Muscle of arm (tissue), 1 donor: ENCODE measurements at regions not wholly inside any gene's neighbourhood (a gene's known extent, or its start where the extent isn't known, plus 50 kb on each side); places are given as distances from the start of the nearest gene placed in this dataset.

Experiments used
- DNase-seq: peaks from one replicate; pipeline ENCODE4 v3.0.0-alpha.2; 2013

DNA sequence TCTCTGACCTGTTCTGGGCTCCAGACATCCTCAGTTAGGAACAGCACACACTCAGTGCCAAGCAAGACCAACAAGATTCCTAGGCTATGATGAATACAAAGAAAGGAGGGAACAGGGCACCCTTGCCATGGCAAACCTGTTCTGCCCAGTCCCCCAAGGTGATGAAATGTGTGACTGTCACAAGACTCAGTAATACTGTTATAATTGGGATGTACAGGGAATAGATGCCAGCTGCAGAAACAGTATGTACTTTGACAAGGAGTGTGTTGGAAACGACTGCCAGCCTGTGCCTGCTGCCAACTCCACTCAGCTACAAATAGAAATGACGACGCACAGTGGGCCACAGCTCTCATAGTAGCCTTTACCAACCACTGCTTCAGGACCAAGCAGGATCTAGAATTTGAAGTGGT is 453.0 kb downstream of the EFNA5 start:
- DNase-seq, result peak; percentile 25

DNA sequence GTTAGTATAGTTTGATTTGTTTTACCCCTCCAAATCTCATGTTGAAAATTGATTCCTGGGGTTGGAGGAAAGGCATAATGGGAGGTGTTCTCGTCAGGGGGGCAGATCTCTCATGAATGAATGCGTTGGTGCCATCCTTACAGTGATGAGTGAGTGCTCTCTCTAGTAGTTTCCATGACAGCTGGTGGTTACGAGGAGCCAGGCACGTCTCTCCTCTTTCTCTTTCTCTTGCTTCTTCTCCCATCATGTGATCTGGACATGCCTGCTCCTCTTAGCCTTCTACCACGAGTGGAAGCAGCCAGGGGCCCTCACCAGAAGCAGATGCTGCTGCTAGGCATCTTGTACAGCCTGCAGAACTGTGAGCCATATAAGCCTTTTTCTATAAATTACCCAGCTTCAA is 454.1 kb downstream of the EFNA5 start:
- DNase-seq, result no peak

DNA sequence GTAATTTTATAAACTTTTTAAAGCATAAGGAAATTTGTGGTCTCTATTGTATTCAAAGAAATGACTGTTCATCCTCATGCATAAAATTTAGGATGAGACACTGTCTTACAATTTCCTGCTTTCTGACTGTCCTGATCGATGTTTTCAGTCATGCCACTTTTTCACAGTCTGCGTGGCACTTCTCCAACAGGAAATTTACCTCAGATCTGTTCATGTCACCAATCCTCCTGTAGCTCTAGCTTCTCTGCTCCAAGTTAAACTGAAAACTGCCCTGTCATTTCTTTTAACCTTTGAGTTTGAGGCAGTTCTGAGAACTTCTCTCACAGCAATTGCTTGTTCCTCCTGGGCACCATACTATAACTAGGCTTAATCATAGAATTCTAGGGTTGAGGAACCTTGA is 455.1 kb downstream of the EFNA5 start:
- no peak for DNase-seq

DNA sequence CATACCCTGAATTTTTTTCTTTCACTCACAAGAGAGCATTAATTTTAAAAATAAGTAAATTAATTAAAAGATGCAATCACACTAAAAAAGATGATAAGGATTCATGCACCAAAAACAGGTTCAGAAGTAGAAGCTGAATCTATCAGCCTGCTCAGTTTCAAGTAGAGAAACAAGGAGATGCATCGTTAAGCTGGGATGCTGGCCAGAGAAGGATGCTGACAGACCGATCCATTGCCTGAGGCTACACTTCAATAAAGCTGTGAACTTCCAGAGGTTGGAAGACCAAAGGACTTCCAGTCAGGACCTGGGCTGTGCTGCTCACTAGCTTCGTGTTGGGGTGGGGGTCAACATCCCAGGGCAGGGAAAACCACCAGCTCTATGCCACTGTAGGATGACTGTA is 457.7 kb downstream of the EFNA5 start:
- no peak for DNase-seq

DNA sequence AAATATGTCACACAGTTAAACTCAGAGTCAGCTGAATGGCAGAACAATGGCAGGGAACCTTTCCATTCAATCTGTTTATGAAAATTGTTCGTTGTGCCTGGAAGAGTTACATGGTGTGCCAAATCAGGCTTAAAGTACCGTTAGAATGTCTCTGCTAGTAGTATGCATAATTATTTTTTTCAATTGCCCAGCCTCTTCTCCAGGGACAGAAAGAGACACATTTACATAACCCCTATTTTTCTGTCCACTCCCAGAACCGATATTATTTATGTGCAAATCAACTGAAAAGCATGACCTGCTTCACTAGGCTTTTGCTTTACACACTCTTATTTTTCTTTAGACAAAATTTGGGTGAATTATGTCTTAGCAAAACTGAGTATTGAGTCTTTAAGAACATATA is 459.1 kb downstream of the EFNA5 start:
- DNase-seq, result no peak

DNA sequence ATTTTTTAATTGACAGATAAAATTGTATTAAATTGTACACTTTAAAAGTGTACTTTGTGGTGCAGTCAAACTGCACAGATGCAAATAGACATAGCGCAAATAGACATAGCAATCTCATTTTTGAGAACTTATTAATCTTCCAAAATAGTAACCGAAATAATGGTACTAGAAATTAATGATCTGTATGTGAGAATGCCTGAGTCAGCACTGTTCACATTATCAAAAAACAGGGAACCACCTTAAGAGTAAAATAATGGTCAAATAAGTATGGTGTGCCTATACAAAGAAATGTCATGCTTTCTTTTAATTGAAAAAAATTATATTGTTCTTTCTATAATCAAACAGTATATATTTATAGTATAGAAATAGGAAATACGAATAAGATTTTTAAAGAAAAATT is 461.9 kb downstream of the EFNA5 start:
- DNase-seq, result no peak

DNA sequence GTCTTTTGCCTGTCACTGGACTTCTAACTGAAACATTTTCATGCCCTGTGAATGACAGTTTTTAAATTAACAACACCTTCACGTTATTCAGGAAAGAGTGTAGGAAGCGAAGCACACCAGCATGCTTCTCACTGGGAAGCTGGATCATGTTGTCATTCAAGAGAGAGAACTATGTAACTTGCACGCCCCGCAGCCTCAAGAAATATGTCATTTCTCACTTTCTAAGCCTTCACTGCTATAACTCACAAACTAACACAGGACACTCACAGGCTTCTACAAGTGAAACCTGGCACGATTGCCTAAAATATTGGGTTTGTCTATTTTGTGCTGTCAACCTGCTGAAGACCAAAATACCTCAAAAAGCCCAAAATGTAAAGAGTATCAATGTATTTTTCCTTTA is 466.3 kb downstream of the EFNA5 start:
- DNase-seq, result no peak

DNA sequence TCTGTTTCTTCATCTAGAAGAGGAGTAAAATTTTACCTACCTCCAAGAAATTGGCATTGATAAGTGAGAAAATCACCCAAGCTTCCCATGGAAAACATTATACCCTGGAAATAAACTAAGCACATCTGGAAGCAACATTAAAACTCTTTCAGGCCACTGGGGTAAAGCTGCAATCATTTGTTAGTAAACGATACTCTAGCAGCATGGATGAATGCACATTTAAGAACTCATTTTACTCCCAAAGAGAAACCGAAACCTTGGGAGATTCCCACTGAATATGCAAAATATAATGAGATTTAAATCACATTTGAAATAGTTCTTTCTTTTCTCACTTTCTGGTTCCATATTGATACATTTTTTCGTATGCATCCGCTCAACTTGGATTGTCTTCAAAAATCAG is 467.5 kb downstream of the EFNA5 start:
- DNase-seq, result no peak

DNA sequence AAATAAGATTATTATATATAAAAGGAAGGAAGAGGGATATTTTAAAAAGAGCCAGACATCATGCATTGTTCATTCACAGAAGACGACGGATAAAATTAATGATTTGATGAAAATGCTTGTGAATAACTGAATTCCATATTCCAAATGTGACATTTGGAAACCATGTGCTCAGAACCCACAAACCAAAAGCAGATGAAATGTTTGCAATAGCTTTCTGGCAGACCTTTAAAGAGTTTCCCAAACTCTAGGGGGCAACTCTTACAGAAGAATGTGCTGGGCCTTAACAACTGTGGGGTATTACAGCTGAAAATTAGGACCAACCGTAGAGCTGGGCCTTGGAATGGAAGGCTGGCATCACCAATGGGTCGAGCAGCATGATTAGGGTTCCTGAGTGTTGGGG is 471.0 kb downstream of the EFNA5 start:
- no peak for DNase-seq

DNA sequence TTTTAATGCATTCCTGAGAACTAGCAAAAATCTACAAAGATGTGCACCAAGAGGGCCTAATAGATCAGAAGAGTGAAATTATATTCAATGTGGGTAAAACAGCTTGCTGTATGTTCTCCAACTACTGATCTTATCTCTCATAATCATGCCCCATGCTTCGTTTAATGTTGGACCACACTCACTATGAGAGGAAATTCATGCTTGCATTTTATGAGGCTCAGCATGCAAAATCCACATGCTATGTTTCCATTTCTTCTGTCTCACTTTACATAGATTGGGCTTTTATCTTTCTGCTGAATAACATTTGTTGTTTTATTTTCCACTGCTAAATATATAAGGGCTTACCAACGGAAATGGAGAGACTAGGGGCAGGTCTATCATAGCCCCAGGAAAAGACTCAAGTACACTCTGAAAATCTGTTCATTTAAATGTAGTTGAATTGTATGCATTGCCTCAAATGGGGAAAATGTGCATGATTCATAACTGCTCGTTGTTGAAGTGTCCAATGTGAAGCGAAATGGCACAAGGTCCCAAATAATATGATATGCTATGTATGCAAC is 474.2 kb downstream of the EFNA5 start:
- no peak for DNase-seq

DNA sequence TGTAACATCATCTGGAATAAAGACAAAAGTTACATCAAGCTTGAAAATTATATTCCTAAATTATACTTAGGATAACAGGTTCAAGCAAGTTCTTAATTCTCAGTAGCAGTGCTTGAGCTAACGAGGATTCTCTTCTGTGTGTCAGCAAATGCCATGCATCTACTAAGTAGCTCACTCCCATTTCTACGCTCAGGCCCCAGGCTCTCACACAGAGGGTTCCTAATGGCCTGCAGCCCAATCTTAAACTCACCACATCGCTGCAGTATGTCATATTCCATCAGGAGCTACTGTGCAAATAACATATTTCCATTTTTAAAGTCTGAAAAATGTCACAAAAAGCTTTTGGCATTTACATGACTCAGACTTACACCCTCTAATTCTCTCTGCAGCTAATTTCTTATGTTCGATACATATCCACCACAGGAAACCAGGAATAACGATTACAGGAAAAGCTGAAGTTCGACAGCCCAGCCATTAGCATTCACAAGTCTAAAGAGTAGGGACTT is 474.8 kb downstream of the EFNA5 start:
- DNase-seq, result no peak

DNA sequence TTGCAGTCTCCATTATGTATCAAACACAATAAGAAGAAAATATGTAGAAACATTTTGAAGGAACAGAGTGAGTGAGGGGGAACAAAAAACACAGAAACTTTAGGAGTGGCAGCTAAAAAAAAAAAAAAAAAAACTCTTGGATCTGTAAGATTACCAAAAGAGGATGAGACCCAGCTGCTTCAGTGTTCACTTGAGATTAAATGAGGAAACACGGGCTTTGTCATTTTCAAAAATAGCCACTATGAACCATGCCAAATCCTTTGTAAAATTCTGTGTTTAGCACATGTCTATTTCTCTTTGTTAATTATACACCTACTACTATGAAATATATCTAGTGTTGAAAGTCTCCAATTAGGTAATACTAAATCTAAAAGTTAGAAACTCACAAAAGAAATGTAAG is 485.9 kb downstream of the EFNA5 start:
- DNase-seq, result no peak

DNA sequence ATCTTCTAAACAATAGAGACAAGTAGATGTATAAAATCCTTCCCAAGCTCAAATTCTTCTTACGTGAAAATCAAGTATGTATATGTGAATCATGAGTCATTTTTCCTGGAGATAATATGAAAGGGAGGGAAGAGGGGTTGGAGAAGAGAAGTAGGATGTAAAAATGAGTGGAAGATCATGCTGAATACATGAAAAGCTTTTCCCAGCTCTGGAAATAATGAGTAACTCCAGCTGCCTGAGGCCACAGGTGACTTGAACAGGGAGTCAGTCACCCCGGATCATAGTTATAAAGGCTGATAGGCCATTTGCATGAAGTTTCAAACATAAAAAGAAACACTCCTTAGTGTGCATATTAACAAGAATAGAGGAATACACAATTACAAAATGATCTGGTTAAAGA is 486.7 kb downstream of the EFNA5 start:
- DNase-seq, result no peak

DNA sequence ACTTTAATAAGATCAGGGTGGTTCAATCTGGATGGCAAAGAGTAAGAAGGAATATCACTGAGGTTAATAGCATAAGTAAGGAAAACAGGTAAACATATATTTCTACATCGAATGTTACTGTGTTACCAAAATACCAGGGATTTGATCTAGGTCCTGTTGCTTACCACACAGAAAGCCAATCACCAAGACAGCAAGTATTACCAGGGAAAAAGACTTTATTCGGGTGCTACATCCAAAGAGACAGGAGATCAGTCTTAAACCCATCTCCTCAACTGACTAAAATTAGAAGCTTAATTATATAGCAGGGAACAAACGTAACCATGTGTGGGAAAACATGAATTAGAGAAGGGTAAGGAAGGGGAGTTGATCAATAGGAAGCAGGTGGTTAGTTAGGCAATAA is 500.1 kb downstream of the EFNA5 start:
- no peak for DNase-seq

DNA sequence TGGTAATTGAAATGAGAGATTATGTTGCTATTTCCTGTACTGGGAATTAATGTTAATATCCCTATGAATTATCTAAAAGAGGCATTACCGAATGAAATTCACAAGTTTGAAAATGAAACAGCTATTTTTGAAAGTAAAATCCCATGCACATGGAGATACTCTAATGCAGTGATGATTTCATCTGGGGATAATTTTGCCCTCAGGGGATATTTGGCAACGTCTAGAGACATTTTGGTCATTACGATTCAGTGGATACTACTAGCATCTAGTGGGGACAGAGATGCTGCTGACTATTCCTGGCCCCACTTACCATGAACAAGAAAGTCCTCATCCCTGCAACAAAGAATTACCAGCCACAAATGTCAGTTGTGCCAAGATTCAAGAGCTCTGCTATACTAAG is 500.9 kb downstream of the EFNA5 start:
- no peak for DNase-seq

DNA sequence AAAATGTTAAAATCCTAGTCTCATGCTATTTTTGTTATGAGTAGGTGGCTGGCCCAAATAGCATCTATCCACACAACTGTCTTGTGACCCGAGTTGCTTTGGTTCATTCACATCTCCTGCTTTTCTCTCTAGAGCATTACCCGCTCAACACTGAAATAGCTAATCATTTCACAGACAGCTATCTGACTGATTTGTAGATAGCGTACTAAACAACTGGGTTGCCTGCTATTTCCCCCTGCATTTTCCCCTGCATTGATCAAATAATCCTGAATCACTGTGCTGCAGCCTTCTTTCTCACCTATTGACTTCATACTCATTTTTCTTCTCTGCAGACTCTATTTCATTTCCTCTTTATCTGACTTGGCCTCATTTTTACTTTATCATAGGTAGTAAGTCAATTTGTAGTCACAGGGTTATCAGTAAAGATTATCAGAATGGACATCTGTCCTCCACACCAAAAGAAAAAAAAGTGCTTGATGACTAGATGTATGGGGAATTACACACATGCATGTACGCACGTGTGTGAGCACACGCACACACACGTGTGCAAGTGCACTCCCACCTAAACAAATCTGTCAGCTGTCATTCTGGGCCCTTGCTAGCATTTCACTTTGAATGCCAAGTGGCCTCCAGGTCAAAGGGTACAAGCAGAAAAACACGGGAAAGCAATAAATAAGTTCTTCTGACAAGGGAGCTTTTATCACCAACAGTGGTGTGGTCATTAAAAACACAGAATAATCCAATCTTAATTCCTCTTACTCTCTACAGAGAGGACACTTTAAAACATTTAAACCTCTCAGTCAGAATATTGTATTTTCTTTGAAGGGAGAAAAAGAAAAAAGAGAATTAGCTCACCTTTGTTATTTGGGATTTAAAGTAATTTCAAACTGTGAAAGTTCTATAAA is 501.6 kb downstream of the EFNA5 start:
- no peak for DNase-seq

DNA sequence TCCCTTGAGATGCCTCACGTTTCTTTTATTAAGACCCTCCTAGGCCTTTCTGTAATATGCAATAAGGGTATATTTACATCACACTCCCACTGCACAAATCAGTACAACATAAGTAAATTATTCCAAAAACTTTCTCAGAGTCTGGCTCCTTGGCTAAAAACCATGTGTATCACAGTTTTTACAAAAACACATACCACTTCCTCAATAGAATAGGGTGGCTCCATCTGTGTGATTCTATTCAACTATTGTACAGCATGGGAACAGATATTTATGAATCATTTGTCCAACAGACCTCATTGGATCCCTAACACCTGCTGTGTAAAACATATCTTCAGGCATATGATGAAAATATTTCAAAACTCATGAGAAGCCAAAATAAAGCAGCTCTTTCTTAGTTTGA is 502.7 kb downstream of the EFNA5 start:
- no peak for DNase-seq

DNA sequence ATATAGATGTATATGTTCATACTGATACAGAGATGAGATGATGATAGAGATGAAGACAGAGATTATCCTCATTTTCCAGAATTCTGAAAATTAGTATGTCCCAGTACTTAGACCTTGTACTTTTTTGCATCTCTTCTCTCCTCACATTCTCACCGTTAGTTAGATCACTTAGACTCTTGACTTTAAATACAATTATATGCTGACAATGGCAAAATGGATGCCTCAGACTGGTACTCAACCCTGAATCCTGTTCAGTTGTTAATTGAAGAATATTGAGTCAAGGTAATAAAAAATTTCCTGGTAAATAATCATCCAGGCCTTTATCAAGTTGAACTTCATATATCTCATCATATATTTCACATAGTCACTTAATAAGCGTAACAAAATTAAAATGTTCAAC is 505.4 kb downstream of the EFNA5 start:
- no peak for DNase-seq

DNA sequence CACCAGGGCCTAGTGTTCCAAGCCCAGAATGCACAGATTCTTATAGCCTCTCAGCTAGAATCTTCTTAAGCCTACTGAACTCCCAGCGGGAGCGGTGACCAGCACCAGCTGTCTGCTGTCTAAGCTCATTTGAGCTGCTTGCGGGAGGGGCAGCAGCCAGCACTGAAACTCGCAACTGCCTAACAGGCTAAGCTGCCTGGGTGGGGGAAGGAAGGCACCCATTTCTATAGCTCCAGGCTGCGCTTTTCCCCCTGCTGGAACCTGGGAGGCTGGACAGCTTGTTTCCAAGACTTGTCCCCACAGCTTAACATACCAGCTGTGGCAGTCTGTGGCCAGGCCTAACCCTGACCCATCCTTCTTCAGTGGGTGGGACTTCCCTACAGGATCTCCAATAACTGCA is 512.9 kb downstream of the EFNA5 start:
- DNase-seq, result no peak

DNA sequence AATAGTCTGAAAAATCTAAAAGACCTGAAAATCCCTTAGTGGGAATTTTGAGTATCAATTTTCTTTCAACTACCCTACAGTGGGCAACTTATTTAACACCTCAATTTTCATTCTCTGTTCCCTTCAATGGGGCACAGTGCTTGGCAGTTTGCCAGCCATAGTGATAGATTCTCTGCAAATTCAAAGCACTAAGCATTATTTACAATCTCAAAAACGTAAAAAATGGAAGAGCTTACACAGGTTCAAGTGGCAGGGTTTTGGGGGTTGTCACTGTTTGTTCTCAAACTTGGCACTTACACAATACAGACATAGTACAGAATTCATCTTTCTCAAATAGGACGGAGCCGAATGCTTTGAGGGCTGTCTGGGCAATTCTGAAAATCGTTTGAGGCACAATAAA is 515.0 kb downstream of the EFNA5 start:
- DNase-seq, result no peak

DNA sequence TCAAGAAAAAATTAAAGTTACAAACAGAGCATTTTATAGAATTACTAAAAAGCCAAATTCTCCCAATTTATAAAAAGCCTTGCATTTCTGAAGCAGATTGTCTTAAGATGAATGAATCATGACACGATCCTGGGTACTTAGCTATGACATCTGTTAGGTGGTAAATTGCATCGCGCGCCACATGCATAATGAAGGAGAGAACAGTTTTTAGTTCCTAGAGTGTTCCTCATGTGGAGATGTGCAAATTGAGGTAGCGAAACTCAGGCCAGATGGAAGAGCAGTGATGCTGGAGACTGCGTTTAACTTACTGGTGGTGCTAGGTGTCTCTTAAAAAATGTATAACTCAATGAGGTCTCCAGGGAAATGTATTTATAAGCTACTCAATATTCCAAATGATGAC is 516.1 kb downstream of the EFNA5 start:
- no peak for DNase-seq

DNA sequence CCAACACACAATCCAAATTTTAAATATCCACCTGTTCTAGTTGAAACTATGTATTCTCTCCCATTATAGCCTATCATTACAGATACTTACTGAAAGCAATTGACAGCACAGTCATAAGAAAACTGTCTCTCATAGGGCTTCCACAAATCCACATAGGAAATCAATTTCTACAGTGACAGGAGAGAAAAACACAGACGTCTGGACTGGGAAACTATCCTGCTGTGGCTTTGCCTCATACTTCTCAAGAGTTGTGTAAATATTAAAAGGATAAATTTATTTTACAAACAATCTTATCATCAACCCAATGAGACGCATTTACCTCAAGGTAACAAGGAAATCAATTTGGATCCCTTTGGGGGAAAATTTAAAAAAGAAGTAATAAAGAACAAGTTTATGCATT is 517.5 kb downstream of the EFNA5 start:
- no peak for DNase-seq

DNA sequence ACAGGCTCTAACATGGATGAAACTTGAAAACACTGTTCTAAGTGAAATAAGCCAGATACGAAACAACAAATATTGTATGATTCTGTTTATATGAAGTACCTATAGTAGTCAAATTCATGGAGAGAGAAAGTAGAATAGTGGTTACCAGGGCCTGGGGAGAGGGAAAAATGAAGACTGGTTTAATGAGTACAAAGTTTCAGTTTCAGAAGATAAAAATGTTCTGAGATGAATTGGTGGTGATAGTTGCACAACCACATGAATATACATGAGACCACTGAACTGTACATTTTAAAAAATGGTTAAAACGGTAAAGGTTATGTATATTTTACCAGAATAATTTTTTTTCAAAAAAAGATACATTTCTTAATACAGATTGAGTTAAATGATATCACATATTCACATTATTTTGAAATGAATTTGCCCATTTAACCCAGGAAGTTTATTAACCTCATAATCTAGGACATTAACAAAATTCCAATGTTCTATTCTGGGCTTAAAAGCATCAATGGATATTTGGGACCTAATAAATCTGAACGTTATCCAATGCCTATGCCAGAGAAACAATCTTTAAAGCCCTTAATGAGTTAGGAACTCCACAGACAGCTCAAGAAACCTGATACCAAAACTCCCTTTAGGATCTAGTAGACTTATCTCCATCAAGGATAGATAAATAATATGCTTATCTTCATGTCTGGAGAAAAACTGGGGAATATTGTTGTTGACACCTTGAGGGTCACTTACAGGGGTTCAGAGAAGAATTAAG is 521.3 kb downstream of the EFNA5 start:
- no peak for DNase-seq
